ENCODE measurements at regions not wholly inside any gene's neighbourhood (a gene's known extent, or its start where the extent isn't known, plus 50 kb on each side); places are given as distances from the start of the nearest gene placed in this dataset.

DNA sequence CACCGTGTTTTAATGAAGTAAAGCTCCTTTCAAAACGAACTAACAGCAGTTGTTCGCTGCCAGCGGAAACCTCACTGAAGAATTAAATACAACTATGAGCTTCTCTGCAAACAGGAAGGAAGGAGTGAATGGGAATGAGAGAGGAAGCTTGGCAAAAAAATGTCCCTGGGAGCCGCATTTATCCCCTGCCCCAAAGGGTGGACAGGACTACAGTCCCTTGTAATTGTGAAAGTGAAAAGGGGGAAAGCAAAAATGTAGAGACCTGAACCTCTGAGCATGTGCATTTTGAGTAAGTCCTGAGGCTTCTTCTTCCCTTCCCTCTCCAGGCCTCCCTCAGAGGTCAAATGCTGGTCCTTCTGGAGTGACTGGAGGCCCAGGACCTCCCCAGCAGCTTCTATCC is 53.8 kb upstream of the BMP2K start:
- no peak overlapping the region for H3K4me3 ChIP-seq (ENCODE audit: control insufficient read depth, low read depth, low read length)
- DNase-seq (ENCODE audit: low read depth), result no peak
- TF ChIP-seq, protein P1, sequence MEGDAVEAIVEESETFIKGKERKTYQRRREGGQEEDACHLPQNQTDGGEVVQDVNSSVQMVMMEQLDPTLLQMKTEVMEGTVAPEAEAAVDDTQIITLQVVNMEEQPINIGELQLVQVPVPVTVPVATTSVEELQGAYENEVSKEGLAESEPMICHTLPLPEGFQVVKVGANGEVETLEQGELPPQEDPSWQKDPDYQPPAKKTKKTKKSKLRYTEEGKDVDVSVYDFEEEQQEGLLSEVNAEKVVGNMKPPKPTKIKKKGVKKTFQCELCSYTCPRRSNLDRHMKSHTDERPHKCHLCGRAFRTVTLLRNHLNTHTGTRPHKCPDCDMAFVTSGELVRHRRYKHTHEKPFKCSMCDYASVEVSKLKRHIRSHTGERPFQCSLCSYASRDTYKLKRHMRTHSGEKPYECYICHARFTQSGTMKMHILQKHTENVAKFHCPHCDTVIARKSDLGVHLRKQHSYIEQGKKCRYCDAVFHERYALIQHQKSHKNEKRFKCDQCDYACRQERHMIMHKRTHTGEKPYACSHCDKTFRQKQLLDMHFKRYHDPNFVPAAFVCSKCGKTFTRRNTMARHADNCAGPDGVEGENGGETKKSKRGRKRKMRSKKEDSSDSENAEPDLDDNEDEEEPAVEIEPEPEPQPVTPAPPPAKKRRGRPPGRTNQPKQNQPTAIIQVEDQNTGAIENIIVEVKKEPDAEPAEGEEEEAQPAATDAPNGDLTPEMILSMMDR (conservative IDR thresholded peaks at IDR 0.05; ENCODE audit: control insufficient read depth, insufficient read depth, low read depth, low read length), result no peak

DNA sequence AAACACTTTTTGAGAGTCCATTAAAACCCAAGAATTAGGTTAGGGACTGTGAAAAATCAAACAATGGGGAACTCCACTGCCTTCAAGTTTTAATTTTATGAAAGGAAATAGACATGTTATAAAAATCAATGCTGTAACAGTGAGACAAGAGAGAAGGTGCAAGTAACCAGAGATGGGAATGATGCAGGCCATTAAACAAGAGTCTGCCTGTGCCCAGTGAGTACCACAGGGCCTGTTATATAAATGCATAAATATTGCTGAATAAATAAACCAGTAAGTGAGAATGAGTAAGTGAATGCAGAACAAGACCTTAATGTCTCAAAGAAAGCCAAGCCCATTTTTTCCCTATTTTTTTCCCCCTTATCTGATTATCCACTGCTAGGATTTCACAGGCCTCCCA is 53.3 kb upstream of the BMP2K start:
- no peak for DNase-seq (ENCODE audit: low read depth)
- TF ChIP-seq, protein P1 (conservative IDR thresholded peaks at IDR 0.05; ENCODE audit: control insufficient read depth, insufficient read depth, low read depth, low read length), result no peak
- H3K4me3 ChIP-seq (ENCODE audit: control insufficient read depth, low read depth, low read length), result no peak overlapping the region

Measured in fibroblast of mammary gland (primary cell).